ENCODE measurements at regions not wholly inside any gene's neighbourhood (a gene's known extent, or its start where the extent isn't known, plus 50 kb on each side); places are given as distances from the start of the nearest gene placed in this dataset.

DNA sequence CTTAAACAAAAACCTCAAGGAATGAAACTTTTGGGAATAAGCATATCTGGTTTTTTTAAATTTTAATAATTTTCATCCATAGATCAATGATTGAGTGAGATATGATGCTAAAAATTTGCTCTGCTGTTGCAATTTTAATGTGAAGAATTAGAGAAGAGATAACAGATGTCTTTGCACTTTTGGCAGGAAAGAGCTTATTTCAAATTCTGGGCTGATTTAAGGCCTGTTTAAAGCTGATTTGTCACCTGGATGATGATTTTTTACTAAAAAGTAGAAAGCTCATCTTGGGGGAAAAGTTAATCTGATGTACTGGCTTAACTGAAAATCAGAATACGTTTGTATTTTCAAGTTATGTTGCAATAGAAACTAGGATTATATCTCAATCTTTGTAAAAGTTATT is 268.9 kb upstream of the NOVA1 start:
- TF ChIP-seq, protein P1, sequence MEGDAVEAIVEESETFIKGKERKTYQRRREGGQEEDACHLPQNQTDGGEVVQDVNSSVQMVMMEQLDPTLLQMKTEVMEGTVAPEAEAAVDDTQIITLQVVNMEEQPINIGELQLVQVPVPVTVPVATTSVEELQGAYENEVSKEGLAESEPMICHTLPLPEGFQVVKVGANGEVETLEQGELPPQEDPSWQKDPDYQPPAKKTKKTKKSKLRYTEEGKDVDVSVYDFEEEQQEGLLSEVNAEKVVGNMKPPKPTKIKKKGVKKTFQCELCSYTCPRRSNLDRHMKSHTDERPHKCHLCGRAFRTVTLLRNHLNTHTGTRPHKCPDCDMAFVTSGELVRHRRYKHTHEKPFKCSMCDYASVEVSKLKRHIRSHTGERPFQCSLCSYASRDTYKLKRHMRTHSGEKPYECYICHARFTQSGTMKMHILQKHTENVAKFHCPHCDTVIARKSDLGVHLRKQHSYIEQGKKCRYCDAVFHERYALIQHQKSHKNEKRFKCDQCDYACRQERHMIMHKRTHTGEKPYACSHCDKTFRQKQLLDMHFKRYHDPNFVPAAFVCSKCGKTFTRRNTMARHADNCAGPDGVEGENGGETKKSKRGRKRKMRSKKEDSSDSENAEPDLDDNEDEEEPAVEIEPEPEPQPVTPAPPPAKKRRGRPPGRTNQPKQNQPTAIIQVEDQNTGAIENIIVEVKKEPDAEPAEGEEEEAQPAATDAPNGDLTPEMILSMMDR (IDR thresholded peaks at IDR 0.05; ENCODE audit: insufficient read depth, missing control alignments): no peak
- no peak for DNase-seq (ENCODE audit: insufficient read length, low spot score)
- FAIRE-seq: no peak

DNA sequence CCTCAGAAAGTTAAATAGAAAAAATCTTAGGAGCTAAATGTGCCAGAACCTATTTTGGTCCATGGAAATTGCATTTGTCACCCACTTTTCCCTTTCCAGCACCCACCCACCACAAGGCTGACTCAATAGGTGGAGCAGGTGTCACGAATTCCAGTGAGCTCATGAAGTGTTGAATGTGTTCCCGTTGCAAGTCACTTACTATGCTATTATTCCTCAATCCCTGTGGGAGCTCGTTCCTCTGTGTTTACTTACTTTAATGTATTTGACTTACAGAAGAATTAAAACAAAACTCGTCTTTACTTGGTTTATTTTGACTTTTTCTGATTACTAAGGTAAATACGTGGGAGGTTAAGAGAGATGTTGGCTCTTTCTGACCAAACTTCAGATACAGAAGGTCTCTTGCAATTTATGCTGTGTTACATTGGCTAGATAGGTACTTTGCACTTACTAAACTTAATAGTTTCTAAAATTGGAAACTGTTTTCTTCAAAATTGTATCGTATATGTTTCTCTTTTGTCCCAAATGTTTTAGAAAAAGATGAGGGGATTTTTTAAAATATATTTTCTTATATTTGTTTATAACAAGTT is 269.4 kb upstream of the NOVA1 start:
- FAIRE-seq: no peak

DNA sequence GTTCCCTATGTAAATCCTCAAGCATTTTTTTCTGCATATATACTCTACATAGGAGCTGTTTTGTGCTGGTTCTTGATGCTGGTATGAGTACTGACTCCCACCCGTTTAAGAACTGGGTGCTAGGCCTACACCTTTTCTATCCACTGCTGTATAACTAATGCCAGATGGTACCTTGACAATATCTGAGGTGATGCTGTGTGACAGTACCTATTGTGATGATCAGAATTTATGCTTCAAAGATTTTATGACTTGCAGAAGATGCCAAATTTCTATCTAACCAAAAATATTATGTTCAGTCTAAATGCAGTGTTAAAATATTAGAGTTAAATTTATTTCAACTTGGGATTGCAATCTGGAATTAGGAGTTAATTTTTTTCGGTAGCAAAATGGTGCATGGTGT is 272.3 kb upstream of the NOVA1 start:
- FAIRE-seq (no peak), DNase-seq (ENCODE audit: insufficient read length, low spot score) (no peak)
- TF ChIP-seq, protein P1 (IDR thresholded peaks at IDR 0.05; ENCODE audit: insufficient read depth, missing control alignments): no peak

More for the DNA sequence above, 269.4 kb upstream of the NOVA1 start:
- DNase-seq (ENCODE audit: insufficient read length, low spot score): no peak
- TF ChIP-seq, protein P1 (IDR thresholded peaks at IDR 0.05; ENCODE audit: insufficient read depth, missing control alignments): no peak

DNA sequence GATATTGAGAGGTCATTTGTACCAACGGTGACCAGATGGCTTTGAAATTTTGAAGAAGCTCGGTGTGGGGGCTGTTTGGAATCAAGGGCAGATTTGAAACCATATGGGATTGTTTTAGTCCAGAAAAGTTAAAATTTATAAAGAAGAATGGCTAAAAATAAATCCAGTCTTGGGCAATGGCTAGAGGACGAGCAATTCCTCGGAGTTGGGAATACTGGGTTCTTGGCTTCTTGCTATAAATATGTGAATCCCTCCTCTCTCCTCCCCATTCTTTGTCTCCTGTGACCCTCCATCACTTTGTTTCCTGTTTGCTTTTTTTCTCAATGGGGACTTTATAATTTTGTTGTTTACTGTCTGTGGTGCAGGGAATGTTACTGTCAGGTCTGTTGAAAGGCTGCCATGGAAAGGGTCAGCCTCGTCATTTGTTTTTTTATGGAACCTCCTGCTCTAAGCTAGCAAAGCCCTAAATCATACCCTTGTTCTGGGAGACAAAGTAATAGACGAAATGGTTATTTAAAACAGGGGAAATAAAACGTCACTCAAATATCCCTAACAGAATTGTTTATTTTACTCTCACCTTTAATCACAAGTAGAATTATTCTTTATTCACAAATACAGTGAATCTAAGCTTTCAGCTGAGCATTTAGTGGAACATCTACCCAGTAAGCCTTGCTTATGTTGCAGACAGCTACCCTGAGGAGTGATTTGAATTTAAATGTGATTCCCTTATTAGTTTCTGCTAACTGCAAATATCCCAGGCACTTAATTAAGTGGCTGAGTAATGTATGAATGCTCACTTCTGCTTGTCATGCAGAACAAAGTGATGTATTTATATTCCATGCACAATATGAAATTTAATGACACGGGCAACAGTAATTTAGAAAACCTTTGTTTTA is 273.1 kb upstream of the NOVA1 start:
- DNase-seq (ENCODE audit: insufficient read length, low spot score) (no peak), FAIRE-seq (peak; percentile 72)
- TF ChIP-seq, protein P1 (IDR thresholded peaks at IDR 0.05; ENCODE audit: insufficient read depth, missing control alignments): no peak

DNA sequence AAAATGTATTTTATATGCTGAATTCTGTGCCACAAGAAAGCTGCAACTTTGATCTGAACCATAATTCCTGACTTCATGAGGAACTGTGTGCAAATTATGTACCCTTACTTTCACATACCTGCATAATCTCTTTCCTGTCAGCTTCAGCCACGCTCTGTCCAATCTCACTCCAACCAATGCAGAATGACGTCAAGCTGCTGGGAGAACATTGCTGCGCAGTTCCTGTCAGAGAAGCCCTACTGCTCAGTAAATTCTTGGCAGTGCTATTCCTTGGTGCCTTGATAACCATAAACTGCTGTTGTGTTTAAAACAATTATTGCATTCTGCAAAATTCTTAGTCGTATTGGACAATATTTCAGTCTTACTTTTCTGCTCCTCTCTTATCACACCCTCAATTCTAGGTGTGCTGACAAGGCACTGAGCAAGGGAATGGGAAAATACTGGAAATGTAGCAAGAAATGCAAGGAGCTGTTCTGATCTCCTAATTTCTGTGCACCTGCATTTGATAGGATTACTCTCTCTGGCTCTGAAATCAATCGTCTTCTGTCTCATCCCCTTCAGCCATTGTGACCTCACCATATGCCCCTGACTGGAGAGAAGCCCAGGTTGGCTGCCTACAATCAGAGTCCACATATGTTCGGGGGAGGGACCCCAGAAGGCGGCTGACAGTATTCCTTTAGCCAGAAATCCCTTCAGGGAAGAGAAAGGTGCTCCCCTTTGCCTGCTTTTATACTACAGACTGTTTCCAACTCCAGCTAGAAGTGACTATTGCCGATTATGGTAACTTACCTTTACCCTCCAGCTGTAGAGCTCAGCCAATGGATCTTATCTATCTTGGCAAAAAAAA is 274.9 kb upstream of the NOVA1 start:
- DNase-seq (ENCODE audit: insufficient read length, low spot score): no peak
- peak; percentile 88 for FAIRE-seq
- TF ChIP-seq, protein P1 (IDR thresholded peaks at IDR 0.05; ENCODE audit: insufficient read depth, missing control alignments): no peak

DNA sequence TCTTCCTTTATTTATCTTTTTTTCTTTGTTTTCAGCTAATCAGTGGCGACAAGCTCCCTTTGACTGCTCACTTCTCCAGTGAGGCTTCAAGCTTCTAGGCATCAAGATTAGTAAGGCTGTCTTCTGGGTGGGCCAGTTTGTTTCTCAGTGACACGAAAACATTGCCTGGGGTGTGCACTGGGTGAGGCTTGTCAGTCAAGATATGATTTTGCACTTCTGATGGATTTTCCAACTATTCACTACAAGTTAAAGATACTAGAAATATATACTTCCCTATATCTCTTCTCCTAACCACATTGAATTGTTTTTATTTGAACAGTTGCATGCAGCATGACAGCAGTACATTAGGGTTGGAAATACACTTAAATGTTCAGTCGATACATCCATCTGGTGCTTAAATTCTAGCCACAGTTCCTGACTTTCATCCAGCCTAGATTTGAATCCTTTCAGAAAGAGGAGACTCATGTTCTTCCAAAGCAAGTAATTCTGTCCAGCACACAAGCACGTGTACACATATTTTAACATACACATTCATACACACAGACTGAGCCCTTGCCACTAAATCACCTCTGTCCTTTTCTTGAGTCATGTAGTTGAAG is 275.6 kb upstream of the NOVA1 start:
- FAIRE-seq (no peak), DNase-seq (ENCODE audit: insufficient read length, low spot score) (no peak)
- TF ChIP-seq, protein P1 (IDR thresholded peaks at IDR 0.05; ENCODE audit: insufficient read depth, missing control alignments): no peak
